ENCODE measurements at regions not wholly inside any gene's neighbourhood (a gene's known extent, or its start where the extent isn't known, plus 50 kb on each side); places are given as distances from the start of the nearest gene placed in this dataset.

DNA sequence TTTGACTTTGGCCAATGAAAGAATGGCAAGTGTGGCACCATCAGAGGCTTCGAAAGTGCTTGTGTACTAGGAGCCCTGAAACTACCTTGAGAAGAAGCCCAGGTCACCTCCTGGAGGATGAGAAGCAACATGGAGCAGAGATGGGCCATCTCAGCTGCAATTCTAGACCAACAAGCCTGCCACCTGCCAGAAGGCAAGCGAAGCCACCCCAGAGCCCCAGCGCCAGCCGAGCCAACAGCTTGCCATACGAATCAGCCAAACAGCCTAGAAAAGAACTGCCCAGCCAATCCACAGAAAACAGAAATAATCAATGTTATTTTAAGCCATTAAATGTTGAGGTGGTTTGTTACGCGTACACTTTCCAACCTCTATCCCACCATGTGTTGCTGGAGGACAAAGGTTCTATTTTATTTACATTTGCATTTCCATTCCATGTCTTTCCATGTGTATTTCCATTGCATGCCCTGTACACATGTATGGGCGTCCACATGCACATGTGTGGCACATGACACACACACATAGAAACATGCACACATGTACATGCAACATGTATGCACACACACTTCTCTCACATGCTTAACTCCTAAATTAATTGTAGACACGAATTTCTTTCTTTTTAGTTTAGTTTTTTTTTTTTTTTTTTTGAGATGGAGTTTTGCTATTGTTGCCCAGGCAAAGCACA is 144.3 kb upstream of the TNRC6C start:
- no peak for DNase-seq

DNA sequence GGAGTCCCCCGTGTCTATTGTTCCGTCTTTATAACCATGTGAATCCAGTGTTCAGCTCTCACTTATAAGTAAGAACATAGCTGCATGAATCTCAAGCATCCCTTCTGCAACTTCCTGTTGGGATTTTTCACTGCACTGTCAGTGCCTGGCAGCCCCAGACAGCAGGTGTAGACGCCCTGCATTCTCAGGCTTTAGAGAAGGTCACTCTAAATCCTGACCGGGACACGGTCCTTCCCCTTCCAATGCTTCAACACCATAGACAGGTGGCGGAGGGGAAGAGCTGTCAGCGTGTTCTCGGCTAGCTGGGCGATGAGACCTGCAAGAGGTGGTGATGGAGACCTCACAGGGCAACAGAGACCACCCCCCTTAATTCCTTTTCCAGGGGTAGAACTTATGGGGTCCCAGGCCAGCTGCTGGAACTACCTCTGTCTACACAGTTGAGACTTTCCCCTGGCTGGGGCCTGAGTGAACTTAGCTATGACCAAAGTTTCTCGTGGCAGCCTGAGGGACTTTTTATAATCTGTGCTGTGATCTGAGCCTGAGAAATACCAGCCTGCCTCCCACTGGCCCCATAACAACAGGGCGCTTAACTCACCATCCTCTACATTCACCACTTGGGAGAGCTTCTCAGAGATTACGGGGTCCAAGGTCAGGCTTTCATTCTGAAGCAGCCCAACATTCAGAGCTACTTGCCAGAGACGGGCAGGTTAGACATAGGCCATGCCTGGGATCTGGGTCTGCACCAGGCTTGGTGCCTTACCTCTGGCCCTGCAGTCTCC is 143.2 kb upstream of the TNRC6C start:
- no peak for DNase-seq

DNA sequence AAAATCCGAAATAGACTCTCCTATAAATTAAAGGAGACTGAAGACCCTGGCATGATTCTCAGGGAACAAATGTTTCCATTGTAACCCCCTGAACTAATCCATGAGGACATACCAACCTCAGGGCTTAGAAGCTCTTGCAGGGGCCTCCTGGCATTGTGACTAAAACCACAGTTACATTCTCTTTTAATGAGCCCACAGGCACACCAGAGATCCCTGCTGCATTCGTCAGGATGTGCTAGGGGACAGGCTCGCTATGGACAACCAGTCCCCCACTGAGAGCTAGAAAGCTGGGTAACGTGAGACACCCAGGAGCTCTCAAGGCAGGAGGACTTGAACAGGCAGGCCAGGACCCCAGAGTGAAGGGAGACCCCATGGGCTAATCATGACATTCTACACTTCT is 140.6 kb upstream of the TNRC6C start:
- no peak for DNase-seq

DNA sequence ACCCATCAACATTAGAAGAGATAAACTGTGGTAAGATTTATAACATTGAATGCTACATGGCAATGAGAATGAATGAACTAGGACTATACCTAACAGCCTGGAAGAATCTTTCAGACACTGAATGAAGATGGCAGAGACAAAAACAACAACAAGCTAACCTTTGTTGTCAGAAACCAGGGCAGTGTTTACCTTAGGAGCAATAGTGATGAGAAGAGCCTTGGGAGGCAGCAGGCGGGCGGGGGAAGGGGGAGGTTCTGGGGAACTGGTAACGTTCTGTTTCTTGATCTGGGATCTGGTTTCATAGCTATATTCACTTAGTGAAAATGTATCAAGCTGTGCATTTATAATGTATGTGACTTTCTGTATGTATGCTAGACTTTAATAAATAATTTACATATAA is 139.0 kb upstream of the TNRC6C start:
- peak; percentile 11 for DNase-seq

DNA sequence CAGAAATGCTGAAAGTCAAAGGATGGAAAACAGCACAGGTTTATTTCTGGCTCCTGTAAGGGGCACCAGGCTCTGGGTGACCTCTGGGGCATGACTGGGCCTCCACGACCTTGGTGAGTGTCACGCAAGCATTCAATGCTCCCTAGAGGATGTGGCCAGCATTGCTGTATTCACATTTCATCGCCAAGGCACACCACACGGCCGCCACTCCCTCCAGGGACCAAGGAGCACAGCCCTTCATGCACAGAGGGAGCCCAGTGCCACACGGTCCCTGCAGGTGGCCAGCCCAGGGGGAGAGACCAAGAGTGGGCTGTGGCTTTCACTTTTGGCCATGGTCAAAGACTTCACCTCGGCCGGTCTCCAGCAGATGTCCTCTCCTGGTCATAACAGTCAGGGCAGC is 137.4 kb upstream of the TNRC6C start:
- no peak for DNase-seq

DNA sequence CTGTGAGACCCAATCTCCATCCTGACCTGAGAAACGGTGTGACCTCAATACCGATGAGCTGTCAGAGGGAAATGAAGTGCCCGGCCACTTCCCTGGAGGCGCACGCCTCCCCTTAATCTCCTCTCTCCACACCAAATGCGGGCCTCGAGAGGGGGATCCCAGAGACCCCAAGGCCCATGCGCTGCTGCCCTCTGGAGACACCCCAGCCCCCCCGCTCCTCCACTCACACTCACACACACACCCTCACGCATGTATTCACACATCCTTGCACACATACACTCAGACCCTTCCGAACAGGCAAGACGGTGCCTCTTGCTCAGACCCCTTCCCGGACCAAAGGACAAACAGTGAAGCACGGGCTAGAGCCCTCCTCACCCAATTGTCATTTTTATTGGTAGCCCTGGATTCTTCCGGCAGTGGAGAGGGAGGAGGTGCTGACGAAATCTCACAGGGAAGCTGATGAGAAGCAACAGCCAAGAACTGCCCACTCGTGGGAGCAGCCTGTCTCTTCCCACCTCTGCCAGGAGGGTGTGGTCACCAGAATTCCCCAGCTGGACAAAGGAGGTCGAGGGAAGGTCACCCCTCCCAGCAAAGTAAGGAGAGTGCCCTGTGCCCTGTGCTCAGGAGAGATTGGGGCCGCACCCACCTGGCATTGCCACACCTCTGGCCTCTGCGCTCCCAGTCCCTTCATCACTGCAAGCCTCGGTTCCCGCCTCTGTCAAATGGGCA is 136.0 kb upstream of the TNRC6C start:
- DNase-seq, result no peak

DNA sequence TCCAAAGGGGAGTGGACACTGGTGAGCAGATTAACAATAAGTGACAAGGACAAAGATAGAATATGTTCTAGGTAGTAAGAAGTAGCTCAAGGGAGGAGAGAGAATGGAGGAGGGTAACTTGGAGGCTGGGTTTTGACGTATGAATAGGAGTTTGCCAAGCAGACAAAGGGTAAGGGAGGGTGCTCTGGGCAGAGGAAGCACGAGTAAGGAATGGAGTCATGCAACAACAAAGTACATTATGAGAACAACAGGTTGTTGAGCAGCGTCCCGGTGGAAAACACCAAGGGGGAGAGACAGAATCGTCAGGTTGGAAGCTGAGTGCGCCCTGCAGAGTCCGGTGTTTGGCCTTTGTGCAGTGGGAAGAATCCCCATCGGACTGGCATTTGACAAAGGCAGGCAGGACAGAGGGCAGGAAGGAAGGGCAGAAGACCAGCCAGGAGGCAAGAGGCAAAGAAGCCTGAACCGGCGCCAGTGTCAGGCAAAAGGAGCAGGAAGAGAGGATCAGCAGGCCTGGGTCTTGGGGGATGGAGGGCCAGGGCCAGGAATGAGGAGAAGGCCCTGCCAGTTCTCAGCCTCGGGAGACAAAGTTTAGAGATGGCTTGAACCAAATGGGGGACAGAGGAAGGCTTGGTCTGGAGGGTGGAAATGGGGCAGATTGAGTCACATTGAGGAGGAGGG is 134.3 kb upstream of the TNRC6C start:
- DNase-seq, result no peak

DNA sequence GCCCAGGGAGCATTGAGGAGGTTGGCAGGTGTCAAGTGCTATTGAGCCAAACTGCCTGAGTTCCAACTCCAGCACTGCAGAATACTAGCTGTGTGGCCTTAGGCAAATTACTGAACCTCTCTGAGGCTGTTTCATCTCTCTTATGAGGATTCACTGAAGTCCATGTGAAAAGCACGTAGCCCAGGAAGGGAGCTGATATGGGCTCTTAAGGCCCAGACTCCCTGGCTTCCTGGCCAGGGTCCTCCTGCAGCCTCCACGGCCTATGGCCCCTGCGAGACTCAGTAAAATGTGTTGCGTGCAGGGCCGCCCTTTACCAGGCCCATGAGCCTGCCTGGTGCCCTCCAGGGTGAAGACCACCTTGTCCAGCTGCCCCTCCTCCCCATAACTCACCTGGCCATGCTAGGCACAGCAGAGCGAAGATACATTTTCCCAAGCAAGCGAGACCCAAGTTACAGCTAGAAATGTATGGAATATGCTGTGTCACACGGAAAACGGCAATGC is 133.7 kb upstream of the TNRC6C start:
- DNase-seq, result no peak

DNA sequence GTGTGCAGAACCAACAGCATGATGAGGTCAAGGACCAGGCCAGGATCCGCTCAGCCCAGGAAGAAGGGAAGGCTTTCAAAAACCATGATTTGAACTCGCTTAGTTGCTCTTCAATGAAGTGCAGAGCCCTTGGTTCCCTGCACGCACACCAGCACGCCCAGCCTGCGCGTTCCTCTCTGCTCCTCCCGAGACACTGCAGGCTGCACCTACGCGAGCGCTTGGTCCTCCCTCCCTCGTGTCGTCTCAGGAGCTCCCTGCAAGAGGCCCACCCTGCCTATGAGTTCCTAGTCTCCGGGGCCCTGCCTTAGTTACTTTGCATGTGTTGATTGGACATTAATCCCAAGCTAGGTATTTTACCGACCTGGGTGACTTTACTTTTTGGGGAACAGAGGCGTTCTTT is 132.9 kb upstream of the TNRC6C start:
- no peak for DNase-seq

DNA sequence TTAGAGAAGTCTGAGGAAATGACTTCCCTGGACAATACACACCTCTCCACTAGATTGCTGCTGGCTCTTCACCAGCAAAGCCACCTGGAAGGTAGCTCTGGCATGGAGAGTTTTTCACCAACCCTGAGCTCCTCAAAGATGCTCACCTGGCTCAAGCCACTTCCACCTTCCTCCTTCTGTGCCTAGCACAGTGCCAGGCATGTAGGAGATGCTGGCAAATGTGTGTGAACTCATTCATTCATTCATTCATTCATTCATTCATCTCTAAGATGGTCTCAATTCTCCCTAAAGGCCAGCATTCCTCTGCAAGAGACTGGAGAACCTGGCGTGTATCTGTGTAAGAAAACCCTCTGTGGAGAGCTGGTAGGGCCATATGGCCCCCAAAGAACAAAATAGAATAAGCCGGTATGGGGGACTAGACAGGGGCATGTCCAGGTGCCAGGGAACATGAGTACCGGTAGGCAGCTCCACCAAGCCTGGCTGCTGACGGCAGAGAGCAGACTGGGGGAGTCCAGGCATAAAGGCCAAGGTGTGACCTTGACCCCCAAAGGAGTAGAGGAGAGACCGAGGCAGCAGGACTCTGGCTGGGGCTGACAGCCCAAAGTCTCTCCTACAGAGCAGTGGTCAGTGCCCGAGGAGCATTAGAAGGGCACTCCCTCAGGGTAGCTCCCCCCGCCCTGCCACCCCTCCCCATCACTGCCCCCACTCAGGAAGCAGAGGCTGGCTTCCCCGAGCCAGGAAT is 132.2 kb upstream of the TNRC6C start:
- DNase-seq, result no peak

DNA sequence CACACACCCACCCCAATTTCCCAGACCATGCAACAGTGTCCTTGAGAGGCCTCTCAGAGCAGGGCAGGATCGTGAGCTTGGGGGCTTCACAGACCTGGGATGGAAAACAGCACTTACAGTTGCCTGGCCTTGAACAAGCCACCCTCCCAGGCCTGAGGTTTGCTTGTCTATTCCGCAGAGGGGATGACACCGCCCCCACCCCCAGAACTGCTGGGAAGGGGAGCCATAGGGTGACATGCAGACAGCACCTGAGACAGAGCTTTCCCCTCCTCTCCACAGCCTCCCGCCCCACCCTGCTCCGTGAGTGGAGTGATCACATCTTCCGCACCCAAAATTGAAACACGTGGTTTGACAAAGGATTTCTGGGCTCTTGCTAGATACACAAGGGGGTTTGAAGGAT is 131.5 kb upstream of the TNRC6C start:
- no peak for DNase-seq

DNA sequence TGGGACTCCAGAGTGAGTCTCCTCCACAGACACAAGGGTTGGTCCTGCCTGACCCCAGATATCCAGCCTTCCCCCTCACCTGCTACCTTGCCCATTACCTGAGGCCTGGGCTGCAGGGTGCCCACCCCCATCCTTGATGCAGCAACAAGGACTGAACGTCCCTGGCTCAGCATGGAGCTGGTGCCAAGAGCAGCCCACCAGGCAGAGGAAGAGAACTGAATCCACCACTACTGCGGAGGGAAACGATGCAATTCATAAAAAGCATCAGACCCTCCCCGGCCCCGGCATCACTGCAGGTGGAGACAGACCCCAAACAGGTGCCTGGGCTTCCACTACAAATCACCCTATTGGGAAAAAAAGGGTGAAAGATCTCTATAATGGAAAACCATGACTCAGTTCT is 131.0 kb upstream of the TNRC6C start:
- DNase-seq, result no peak

DNA sequence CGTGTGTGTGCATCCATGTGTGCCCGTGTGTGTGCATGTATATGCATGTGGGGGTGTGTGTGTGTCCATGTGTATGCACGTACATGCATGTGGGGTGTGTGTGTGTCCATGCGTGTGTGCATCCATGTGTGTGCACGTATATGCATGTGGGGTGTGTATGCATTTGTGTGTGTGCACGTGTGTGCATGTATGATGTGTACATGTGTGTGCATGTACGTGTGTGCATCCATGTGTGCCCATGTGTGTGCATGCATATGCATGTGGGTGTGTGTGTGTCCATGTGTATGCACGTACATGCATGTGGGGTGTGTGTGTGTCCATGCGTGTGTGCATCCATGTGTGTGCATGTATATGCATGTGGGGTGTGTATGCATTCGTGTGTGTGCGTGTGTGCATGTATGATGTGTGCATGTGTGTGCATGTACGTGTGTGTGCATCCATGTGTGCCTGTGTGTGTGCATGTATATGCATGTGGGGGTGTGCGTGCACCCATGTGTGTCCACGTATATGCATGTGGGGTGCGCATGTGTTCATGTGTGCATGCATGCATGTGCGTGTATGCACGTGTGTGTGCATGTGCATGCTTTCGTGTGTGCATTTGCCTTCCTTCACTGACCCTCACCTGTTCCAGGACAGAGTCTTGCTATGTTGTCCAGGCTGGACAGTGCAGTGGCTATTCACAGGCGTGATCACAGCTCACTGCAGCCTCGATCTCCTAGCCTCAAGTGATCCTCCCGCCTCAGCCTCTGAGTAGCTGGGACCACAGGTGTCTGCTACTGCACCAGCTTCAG is 129.6 kb upstream of the TNRC6C start:
- no peak for DNase-seq

DNA sequence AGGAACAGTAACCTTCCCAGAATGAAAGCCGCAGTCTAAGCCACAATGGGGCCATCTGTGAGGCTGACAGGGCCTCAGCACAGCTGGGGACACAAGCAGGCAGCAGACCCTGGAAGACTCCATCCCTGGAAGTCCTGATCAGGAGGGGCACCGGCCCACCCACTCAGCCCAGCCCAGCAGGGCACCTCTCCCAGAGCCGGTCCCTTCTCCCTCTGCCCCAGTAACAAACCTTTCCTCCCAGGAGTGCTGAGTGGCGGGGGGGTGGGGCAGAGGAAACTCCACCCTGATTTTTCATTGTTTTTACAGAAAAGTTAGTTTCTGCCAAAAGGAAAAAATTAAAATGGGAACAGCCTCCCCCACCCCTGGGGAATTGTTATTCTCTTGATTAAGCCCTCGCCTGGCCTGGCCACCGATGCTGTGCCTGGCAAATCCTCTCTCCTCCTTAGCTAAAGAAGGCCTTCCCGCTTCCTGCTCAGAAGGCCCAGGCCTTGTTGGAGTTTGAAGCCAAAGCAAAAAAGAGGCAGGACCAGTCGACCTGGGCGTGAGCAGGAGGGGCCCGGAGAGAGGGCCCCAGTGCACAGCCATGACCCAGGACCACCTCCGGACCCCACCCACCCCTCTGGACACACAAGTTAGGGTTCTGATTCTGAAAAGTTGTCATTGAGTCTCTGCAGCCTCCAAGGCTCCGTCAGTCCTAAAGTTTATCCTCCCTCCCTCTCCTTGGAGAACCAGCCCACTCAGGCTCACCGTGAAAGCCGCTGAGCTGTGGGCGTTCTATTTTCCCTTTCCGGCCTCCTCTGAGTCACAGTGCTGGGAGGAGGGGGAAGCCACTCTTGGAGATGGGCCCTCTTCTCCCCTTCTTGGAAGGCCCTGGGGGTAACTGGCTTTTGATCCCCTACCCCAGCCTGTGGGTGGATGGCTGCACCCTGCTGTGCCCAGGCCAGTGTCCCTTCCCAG is 128.4 kb upstream of the TNRC6C start:
- DNase-seq, result no peak

DNA sequence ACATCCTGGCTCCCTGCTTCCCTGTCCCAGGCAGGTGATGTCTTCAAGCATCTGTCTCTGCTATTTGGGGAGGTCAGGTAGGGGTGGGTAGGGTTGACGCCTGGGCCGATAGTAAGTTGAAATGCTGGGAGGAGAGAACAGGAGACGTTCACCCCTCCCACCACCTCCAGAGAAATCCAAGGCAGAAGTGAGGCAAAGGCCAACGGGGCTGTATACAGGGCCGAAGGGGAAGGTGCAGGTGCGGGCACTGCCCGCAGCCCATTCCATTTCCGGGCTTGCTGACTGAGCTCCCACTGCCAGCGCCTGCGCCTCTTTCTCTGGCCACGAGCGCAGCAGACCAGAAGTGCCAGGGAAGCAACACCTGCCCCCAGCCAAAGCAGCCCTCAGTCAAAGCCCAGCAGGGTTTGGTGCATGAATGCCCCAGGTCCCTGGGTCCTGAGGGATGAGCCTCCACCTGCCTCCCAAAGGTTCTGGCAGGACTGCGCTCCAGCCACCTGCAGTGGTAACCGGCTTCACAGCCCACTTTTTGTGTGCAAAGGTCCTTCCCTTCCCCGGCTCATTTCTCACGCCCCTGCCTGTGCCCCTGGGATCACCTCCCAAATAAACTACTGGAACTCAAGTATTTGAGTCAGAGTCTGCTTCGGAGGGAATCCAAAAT is 127.6 kb upstream of the TNRC6C start:
- no peak for DNase-seq

DNA sequence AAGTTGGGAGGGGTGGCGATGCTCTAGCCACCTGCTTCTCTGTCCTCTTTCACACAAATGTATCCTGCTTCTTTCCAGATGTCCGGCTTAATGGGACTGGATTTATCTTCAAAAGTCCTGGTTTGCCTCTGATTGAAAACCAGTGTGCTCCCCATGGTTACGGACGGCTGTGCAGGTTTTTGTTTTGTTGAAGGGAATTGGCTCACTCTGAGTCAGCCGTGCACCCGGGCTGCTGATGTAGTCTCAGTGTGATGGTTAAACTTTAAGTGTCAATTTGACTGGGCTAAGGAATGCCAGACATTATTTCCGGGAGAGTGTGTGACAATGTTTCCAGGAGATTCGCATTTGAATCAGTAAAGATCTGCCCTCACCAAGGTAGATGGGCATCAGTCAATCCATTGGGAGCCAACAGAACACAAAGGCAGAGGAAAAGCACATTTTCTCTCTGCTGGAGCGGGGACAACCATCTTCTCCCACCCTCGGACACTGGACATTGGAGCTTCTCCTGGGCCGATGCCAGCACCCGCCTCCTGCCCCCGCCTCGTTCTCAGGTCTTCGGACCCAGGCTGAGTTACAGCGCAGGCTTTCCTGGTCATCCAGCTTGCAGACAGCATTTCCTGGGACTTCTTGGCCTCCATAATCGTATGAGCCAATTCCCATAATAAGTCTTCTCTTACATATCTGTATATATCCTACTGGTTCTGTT is 126.9 kb upstream of the TNRC6C start:
- no peak for DNase-seq

DNA sequence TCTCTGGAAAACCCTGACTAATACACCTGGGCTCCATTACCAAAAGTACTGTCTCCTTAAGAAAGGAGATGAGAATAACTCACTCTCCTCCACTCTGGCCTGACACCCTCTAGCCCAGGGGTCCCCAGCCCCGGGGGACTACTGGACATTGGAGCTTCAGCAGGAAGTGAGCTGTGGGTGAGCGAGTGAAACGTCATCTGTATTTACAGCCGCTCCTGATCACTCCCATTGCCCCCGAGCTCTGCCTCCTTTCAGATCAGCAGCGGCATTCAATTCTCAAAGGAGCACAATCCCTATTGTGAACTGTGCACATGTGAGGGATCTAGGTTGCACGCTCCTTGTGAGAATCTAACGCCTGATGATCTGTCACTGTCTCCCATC is 126.3 kb upstream of the TNRC6C start:
- DNase-seq, result no peak

DNA sequence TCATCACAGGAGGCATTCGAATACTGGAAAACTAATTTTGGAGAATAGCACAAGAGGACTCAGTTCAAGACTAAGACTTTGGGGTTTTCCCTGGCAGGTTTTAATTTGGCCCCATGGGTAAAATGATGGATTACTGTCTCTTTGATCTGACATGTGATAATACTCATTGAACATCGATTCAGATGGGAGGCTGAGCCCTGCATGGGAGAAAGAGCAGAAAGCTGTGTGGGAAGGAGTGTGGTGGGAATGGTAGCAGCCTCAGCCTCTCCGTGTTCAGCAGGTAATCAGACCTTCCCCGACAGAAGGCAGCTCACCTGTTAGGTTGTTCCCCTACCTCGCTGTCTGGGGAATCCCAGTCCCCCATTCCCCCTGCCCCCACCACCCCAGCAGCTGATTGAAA is 124.7 kb upstream of the TNRC6C start:
- no peak for DNase-seq

All from NCI-H2029 treated with DMSO at 0.1 percent for 48 hours (cell line).